ENCODE measurements at regions not wholly inside any gene's neighbourhood (a gene's known extent, or its start where the extent isn't known, plus 50 kb on each side); places are given as distances from the start of the nearest gene placed in this dataset.

DNA sequence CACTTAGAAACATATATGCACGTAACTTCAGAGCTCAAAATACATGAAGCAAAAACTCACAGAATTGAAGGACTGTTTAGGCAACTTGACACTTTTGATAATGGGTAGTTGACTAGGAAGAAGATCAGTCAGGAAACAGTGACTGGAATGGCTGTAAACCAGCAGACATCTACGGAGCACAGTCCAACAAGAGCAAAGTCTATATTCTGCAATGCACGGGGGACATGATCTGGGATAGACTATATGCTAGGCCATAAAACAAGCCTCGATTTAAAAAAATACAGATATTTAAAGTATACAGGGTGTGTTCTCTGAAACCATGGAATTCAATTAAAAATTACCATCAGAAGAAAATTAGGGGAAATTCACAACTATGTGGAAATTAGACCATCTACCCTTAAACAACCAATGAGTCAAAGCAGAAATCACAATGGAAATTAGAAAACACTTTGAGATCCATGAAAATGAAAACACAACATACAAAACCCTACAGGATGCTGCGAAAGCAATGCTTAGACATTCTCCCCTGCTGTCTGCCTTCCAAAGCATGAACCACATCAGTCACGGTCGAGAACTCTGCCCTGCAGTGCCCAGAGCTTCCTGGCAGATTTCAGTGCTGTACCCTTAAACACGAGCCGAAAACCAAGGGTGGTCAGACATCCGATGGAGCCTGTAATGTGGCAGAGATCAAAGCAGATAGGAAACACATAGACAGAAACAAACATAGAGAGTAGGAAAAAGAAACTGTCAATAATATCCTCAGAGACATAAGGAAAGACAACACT is 651.9 kb upstream of the HS6ST1 start:
- no peak for DNase-seq

DNA sequence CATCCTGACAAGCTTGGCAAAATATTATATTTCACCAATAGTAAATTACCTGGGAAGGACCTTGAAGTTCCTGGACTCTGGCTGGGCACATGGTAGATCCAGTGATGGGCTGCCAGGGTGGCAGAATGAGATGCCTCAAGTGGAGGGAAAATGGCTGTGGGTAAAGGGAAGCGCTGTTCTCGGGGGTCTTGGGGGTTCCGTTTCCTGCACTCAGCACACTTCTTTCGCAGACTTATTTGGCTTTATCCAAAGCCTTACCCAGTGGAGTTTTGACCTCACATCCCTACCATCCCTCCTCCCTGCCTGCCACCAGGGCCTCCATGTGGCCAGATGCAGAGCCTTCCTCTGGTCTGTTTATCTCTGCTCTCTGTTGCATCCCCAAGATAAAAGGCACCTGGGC is 654.9 kb upstream of the HS6ST1 start:
- DNase-seq, result no peak

DNA sequence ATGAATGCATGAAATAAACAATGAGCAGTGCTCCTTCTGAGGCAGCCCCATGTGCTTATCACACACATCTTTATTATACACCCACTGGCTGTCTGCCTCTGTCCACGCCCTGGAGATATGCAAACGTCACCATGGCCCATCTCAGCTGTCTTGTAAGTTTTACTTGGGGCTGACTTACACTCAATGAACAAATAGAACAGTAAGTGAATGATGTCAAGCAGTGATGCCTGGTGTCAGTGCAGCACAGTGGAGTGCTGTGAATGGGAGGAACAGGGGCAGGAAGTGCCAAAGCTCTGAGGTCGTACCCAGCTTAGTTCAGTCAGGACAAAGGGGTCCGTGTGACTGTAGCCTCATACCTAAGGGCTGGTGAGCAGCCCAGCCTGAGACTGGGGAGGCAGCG is 659.5 kb upstream of the HS6ST1 start:
- no peak for DNase-seq

DNA sequence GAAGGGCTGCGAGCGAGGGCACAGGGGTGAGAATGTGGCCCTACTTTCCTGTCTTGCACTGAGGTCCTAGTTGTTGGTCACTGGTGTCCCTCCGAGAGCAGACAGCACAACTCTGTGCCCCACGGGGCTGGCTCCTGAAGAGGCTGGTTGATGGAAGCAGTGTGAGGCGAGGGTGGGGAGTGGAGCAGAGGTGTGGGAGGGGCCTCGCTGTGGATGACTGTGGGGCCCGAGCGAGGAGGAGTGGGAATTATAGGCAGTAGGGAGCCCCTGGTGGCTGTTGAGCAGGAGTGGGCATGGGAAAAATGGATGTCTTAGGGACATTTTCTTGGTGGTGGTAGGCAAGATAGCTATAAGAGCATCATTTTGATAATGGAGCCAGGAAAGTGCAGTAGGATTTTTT is 660.5 kb upstream of the HS6ST1 start:
- no peak for DNase-seq

DNA sequence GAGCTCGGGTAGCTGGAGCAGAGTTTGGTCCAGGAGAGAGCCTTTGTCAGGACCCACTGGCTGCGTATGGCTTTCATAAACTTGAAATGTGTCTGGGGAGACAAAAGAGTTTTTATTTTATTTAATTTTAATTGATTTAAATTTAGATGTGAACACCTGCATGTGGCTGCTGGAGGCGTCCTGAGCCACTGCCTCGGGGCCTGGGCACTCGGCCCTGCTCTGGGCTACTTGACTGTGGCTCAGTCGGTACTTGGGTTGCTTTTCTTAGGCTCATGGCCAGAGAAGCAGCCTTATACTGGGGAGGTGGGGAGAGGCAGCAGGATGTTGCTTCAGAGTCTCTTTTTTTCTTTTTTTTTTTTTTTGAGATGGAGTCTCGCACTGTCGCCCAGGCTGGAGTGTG is 661.8 kb upstream of the HS6ST1 start:
- DNase-seq, result no peak

DNA sequence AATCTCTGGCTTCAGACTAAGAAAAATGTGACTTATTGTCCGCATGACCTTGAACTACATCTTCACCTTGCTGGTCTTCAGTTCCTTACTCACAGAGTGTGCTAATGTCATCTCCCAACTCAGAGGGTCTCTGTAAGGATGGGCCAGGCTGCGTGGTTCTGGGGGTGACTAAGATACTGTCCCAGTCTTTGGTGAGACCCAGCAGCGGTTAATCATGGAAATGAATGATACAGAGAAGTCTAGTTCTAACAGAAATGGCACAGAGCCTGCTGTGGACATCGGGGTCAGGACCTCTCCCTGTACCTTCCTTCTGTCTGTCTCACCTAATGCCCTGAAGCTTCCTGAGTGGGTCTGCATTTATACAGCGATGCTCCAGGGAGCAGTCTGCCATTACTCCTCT is 662.7 kb upstream of the HS6ST1 start:
- DNase-seq, result no peak

DNA sequence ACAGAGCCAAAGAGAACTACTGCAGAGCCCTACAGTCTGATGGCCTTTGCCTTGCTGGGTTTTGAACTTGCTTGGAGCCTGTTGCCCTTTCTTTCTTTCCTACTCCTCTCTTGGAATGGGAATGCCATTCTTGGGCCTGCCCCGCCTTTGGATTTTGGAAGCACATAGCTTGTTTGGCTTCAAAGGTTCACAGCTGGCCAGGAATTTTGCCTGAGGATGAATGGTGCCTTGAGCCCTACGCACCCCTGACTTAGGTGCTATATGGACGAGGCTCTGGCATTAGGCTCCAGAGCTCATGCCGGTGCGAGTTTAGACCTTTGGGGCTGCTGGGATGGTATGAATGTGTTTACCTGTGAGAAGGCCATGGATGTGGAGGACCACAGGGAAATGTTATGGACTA is 663.3 kb upstream of the HS6ST1 start:
- DNase-seq, result no peak

DNA sequence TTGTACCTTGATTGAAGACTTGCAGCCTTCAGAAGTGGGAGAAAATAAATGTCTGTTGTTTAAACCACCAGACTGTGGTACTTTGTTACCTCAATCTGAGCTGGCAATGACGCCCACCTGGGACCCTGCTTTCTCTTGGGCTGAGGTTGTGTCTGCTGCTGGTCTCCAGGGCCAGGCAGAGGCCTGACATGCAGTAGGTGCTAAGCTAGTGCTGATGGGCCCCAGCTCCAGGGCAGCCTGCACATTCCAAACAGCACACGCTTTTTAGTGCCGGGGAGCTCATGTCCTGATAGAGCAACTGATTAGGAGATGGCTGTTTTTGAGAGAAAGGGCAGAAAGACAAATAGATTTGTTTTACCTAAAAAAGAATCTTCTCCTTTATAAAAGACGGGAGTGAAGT is 664.0 kb upstream of the HS6ST1 start:
- no peak for DNase-seq

DNA sequence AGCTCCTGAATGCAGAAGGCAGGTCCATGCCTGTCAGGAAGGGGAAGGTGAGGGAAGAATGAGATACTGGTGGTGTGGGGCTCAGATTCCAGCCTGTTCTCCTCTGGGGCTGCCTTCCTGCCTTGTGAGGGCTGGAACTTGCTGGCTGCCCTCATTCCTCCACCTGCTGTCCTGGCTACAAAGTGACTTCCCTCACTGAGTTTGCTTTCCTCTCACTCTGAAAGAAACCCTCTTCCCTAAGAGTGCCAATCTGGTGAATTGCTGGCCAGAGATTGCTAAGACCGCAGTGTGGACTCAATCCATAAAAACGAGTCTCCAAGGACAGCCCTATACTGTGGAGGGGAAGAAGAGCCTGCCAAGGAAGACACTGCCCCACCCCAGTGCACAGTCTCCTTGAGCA is 664.4 kb upstream of the HS6ST1 start:
- no peak for DNase-seq

DNA sequence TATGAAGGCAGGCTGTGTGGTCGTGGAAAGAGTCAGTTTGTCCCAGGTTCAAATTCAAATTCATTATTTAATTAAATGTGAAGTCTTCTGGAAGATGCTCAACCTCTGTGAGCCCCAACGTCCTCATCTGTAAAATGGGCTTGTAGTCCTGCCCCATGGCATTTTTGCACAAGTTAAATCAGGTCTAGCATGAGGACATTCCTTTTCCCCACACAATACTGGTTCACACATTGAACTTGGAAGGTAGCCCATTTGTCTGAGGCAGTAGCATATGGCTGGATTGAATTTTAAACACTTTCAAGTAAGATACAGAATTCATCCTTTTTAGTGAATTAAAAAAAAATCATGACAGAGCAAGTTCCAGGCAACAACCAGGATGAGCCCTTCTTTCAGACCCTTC is 665.4 kb upstream of the HS6ST1 start:
- DNase-seq, result no peak

DNA sequence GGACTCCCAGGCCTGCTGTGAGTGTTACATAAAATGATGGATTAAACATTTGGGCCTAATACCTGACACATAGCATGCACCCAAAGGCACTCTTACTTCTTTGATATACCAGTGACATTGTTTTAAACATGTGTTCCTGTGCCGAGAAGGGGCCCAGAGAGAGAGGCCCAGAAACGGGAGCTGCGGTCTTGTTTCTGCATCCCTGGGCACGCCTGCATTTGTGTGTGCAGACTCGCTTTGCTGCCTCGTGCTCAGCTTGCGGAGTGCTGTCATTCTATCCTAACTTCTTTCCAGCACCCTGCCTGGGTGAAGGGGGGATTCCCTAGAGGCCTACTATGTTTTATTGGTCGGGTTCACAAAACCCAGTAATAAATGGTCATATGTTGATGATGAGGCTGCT is 666.2 kb upstream of the HS6ST1 start:
- no peak for DNase-seq

DNA sequence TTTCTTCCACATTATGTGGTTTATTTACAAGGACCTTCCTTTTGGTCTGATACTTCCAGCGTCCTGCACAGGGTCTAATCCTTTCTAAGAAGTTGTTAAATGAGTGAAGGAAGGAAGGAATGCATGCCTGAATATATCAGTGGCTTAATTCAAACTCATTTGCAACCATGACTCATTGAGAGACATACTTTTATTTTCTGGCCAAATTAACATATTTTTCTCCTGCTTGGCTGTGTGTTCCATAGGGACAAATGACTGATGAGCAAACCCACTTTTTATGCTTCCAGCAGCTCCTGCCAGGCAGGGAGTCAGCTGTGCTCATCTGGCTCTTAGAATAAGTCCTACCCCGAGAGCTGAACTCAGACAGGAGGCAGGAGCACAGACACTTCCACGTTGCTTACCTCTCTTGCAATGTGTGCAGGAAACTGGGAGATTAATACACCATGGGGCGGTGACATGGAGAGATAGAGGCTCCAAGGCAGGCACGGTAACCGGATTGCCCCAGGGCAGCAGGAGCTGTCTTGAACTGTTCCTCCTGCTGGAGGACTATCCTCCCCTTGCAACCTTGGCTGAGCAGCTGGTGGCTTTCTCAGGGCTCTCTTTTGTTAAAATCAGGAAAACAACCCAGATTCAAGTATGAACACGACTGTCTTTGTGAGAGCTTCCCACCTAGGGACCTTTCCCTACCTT is 667.5 kb upstream of the HS6ST1 start:
- DNase-seq, result no peak

DNA sequence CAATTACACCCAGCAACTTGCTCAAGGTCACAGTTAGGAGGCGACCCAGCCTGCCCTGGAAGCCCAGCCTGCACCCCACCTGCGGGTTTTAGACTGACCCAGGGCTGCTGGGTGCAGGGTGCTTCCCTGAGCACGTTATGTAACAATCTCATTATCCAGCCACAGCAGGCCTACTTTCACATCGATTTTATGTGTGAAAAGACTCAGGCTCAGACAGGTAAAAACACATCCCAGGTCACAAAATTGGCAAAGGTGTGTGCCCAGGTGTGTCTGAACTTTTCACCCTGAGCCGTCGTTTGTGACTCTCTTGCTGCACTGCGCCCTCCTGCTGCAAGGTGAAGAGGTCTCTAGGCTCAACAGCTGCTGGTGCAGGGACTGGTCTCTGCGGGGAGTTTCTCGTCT is 668.2 kb upstream of the HS6ST1 start:
- no peak for DNase-seq

DNA sequence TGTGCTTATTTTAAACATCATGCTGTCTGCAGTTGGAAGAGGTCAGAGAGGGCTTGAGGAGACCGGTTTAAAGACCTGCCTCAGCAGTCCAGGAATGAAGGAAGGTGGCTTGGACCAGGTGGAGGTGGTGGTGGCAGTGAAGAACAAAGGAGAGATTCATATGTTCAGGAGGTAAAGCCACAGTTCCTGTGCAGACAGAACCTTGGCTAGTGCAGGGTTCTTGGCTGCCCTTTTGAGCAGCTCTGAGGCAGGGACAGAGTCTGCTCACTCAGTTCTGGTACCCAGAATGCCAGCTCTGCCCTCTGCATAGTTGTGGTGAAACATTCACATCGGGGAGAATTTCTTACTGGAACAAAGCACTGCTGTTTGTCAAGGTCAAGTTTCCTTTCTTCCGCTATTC is 669.7 kb upstream of the HS6ST1 start:
- no peak for DNase-seq

DNA sequence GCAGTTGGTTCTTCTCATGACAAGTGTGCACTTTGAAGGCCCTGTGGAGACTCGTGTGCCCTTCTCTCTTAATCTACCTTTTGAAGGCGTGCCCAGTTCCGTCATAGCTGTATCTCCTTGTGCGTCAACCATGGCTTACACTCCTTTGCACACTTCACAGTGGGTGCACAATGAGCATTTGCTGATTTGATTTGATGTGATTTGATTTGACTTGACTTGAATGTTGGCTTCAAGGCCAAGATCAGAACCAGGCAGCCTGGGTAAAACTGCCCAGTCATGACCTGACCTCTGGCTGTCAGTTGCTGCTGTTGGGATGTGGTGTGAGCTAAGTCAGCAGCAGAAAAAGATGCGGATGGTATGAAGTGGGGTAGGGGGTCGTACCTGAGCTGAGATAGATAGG is 670.3 kb upstream of the HS6ST1 start:
- DNase-seq, result no peak

DNA sequence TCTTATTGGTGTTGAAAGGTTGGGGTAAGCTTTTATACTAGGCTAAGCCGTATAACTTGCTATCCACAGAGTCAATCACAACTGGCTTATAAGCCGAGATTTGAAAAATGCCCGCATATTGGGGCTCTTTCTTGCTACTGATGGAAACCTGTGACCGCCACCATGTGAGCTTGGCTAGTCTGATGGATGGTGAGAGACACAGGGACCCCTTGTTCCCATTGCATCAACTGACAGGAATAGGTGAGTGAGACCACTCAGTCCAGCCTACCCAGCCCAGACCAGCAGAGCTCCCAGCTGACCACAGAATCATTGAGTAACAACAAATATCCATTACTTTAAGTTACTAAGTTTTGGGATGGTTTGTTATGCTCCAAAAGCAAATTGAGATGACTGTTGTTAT is 676.4 kb upstream of the HS6ST1 start:
- DNase-seq, result no peak

DNA sequence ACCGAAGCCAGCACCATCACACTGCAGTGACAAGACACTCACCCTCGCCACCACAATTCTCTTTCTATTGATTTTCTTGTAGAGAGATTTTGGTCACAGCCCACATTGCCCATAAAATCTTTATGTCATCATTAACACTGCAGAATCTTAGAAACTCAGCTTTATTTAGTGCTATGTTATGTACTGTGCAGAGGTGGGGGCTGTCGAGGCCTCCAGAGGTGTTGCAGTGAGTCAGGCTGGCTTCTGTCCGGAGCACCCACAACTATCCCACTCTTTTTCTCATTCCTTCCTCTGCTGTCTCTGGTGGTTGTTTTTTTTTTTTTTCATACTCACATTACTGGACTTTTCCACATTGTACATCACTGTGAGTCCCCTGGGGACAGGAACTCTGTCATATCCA is 677.4 kb upstream of the HS6ST1 start:
- no peak for DNase-seq

DNA sequence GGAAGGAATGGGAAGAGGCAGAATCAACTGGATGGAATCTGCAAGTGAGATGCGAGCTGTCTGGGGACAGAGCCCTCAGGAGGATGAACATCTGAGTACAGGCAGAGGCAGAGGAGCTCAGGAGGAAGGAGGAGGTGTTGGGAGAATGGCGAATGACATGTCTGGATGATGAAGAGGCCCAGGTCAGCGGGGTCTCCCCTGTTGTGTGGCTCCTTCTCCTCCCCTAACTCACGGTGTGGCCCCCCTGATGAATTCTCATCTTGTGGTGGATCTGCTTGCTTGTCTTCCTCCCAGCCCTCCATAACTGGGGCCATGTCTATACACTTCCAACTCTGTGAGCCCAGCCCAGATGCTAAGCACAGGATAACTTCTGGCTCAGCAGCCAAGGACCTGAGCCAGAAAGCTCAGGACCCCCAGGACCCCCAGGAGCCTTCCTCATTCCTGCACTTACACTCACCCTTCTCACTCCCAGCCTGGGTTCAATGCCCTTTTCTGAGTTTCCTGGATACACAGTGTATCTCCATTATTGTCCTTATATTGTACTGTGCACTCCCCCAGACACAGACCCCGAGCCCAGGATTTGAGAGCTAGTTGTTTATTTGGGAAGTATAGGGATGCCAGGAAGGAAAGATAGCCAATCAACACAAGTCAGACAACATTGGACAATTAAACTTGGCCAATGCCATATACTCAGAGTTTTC is 678.6 kb upstream of the HS6ST1 start:
- no peak for DNase-seq

DNA sequence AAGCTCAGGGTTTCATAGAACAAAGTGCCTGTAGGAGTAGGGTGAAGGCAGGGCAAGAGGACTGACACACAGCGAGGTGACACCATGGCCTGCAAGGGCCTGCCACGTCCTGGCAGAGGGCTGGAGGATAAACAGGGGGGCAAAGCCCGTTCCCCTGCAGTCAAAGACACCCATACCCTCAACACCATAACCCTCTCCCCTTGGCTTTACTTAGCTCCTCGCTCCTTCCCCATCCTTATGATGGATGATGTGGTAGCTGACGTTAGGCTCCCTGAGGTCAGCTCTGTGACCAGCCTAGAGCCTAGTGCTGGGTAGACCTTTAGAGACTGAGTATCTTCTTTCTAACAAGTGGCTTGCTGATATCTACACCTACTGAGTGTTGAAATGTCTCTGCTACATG is 683.3 kb upstream of the HS6ST1 start:
- DNase-seq, result no peak

DNA sequence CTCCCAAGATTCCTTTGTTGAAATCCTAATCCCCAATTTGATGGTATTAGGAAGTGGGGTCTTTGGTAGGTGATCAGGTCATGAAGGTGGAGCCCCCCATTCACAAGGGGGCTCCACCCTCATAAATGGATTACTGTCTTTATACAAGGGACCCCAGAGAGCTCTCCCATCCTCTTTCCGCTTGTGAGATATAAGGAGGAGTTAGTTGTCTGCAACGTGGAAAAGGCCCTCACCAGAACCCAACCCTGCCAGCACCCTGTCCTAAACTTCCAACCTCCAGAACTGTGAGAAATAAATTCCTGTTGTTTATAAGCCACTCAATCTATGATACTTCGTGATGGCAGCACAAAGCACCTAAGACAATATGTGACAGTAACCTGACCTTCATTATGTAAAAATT is 684.1 kb upstream of the HS6ST1 start:
- DNase-seq, result no peak

DNA sequence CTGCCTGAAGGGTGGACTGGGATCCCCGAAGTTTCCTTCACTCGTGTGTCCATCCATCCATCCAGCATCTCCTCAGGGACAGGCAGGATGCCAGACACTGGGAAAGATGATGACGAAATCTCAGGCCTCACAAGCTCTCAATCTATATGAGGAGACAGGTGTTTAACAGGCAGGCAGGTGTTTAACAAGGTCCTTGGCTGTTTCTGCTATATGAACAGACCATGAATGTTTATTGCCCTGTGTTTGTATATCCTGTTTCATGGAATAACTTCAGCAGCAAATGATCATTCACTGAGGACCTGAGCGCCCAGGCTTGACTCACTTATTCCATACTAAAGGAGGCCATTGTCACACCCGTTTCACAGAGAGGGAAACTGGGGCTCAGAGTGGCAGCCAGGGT is 685.8 kb upstream of the HS6ST1 start:
- no peak for DNase-seq

DNA sequence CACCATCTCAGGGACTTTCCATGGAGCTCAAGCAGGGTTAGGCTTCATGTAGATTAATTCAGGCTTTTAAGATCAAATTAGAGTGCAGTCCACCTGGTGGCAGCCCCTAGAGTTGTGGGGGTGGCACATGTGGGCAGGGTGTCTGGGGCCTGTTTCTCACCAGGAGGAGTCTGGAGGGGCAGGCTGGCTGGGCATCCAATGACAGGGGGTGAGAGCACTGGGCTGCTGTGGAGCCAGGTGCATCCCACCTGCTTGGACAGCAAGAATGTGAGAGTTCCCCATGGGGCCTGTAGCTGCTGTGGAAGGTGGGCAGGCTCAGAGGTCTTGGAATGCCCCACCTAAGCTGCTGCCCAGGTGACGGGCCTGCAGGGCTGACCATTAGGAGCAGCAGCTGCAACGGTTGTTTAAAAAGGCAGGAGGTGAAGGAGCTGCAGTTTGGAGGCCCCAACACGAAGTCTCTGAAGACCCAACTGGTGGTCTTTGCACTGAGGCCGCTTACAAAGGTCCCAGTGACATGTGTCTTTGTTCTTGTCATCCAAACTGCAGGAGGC is 686.3 kb upstream of the HS6ST1 start:
- DNase-seq, result no peak

DNA sequence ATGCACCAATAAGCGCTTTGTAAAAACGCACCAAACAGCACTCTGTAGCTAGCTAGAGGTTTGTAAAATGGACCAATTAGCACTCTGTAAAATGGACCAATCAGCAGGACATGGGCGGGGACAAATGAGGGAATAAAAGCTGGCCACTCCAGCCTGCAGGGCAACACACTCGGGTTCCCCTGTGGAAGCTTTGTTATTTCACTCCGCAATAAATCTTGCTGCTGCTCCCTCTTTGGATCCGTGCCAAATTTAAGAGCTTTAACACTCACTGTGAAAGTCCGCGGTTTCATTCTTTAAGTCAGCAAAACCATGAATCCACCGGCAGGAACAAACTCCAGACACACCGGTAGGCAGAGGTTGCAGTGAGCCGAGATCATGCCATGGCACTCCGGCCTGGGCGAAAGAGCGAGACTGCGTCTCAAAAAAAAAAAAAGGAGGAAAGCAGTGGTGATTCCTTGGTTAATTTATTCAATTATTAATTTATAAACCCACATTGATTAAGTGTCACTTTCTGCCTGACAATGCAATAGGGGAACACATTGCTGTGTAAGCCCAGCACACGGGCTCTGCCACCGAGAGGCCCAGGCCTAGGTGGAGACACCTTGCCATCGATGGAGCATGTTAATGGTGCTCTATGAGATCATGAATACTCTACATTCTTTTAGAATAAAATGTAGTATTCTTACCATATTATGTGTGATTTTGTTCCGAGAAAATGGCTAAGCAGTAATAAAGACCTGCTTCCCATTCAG is 687.6 kb upstream of the HS6ST1 start:
- no peak for DNase-seq
